RPMI8226 (cell line): ENCODE measurements at regions not wholly inside any gene's neighbourhood (a gene's known extent, or its start where the extent isn't known, plus 50 kb on each side); places are given as distances from the start of the nearest gene placed in this dataset.

Experiments
- DNase-seq: peaks from one replicate; pipeline ENCODE4 v3.0.0-alpha.2; 2015

DNA sequence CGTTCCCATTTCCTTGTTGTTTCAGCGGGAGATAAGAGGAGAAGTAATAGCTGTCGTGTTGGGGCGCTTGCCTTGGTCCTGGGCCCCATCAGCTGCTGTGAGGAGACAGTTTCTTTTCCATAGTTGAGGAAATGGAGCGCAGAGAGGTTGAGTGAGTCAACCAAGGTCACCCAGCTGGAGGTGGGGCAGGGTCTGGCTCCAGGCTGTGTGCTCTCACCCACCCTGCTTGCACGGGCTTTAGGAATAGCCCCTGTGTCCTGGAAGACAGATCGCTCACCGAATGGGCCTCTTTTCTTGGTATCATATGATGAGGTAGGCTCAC, 165.7 kb upstream of the RTL1 start:
- no peak for DNase-seq

DNA sequence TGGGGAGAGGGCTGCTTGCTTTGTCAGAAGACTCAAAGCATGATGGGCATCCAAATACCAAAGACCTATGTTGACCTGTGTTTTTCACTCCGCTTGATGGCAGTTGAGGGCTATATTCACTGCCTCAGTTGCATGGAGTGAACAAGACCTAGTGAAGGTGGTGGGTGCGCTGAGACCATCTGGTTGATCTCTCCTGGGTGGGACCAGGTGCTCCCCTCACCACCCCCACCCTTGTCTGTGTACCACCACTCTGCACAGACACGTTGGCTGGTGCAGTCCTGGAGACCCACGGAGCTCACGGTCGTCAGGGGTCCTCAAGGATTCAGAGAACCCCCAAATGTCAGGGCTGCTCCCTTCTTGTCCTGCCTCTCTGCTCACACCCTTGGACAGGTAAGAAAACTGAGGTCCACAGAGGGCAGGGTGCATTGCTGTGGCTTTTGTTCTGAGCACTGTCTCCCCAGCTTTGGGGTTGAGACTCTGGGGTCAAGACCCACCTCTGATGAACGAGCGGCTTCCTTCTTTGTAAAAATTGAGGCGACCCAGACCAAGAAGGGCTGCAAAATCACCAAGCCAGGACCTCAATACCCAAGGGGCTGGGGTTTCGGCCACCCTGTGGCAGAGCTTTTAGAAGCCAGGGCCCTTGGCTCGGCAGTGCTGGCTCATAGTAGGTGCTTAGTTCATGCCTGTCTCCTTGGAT, 166.3 kb upstream of the RTL1 start:
- no peak for DNase-seq

DNA sequence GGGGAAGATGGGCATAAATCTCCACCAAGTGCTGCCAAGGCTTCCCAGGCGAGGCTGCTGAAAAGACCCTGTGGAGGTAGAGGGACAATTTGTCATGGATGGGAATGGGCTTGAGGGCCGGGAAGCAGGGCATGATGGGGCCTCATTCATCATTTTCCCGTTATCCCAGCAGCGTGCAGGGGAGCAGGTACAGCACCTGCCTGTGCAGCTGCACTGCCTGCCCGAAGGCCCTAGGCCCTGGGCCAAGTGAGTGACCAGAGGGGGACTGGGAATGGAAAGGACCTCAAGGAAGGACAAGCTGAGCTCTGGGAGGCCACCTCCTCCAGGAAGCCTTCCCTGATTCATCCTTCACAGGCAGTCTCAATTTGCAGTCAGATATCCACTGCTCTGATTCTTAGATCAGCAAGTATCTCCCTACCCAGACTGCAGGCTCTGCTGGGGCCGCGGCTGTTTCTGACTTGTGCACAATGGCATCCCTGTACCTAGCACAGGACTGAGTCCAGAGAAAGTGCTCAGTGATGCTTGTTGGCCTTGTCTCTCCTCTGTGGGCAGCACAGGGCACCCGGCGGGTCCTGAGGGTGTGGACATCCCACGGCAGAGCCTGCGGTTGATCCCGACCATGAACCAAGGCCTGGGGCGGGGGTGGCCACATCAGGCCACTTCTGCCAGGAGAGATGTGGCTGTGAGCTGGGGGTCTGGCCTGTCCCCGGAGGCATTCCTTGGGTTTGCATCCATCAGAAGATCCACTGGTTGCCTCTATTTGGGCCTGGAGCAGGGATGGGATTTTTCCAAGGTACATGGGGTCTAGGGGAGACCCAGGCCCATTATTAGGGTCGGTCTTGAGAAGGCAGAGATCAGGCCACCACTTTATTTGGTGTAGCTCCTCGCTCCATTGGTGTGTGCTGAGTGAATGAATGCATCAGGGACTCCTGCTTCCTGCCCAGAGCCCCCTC, 167.3 kb upstream of the RTL1 start:
- no peak for DNase-seq

DNA sequence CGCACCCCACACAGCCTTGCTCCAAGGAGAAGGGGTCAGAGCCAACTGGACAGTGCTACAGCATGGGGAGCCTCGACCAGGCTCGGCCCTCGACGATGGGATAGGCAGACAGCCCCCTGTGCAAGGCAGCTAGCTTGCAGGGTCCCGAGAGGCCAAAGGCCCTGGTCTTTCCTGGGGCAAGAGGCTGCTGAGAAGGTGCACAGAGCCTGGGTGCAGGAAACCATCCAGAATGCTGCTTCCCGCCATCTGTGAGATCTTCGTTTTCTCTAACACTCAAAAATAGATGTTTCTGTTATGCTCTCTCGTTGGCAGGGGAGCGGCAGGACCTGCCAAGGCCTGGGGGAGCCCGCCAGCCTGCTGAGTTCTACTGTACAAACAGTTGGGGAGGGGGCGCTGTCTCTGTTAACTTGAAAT, 168.0 kb upstream of the RTL1 start:
- no peak for DNase-seq

DNA sequence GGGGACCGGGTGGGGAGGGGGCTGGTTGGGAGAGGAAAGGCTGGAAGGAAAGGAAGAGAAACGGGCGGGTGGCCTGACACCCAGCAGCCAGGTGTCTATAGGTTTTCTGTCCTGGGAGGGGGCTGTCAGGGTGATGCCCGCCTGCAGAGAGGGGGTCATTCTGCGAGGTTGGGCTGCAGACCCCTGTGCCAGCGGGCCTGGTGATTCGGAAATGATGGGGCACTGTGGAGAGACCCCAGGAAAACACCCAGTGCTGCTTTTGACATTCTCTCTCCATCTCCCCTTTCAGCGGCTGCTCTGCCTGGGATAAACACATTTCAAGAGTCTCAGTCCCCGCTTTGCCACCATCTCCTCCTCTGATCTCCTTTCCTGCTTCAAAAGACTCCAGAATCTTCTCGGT, 168.5 kb upstream of the RTL1 start:
- no peak for DNase-seq

DNA sequence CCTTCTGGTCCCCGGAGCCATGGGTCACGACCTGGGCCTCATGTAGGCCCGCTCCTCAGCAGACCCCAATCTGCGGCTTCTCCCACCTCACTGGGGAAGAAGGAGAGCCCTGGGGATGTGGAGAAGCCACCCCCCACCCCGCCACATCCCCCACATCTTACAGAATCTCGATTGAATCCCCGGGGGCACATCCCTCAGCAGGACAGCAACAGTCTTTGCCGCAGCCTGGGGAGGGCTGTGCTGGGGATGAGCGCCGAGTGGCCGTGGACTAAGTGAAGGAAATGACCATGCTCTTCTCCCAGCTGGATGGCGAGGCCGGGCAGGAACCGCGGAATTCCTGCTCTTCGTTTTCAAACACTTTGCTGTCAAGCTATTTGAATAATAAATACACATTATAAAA, 169.0 kb upstream of the RTL1 start:
- DNase-seq = no peak

DNA sequence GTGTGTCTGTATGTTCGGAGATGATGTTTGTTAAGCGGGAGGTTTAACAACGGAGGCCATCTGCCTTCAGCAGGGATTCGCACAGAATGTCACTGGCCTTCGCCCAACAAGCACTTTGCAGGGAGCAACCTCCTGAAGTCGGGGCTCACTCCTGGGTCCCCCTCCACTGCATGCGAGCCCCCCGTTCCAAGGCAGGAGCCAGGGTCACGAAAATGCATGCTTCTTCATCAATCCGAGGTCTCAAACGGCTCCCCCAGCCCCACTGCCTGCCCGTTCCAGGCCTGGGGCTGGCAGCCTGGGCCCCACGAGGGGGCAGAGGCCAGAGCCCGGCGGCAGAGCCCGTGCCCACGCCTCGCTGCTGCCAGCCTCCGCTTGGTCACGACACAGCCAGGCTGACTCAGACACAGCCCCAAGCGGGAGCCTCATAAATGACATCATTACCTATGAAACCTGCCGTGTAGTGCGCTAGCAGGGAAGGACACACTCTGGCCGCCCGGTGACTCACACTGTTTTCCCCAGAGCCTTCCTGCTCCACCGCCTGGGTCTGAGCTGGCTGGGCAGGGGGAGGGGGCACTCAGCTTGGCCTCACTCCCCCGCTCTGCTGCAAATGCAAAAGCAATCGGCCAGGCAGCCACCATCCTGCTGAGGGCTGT, 169.5 kb upstream of the RTL1 start:
- peak; percentile 45 for DNase-seq

DNA sequence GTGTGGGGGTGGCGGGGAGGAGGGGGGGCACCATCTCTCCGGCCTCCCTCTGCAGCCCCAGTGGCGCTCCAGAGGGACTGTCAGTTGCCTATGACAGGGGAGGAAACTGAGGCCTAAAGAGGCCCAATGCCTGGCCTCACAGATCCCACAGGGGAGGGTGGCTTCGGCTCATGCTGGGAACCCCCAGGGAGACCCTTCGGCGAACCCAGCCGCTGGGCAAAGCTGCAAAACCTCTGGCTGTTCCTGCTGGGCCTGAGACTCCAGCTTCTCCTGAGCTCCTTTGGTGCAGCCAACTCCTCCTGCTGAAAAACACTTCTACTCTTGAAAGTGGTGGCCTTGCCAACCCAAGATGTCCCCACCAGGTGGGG, 170.1 kb upstream of the RTL1 start:
- no peak for DNase-seq

DNA sequence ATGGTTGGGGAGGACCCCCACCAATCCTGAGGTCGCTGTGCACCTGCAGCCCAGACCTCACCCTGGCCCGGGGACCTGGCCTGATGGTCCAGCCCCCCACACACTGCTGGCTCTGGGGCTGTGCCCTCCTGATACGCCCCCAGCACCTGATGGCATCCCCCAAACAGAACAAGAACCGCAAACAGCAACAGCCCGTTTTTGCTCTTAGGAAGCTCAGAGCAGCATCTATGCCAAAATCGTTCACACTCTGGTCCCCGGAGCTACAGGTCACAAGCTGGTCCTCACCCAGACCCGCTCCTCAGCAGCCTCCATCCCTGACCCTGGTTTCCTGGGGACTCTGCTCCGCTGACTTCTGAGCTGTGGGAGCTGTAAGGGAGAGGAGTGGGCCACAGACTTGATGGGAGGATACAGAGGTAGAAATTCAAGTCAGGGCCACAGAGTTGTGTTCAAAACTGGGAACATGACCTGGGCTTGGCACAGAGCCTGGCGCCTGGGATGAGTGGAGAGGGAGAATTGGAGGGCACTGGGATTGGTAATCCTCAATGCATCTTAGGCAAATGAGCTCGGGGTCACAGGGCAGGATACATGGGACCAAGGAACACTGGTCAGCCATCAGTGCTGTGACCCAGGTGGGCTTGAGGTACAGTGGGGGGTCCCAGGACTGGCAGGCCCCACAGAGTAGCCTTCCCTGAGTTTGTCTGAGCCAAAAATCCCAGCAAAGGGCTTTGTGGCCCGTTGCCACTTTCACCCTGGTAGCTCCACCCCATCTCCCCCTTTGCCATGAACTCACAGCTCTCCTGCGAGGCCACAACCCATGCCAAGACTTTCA, 170.9 kb upstream of the RTL1 start:
- DNase-seq = no peak

DNA sequence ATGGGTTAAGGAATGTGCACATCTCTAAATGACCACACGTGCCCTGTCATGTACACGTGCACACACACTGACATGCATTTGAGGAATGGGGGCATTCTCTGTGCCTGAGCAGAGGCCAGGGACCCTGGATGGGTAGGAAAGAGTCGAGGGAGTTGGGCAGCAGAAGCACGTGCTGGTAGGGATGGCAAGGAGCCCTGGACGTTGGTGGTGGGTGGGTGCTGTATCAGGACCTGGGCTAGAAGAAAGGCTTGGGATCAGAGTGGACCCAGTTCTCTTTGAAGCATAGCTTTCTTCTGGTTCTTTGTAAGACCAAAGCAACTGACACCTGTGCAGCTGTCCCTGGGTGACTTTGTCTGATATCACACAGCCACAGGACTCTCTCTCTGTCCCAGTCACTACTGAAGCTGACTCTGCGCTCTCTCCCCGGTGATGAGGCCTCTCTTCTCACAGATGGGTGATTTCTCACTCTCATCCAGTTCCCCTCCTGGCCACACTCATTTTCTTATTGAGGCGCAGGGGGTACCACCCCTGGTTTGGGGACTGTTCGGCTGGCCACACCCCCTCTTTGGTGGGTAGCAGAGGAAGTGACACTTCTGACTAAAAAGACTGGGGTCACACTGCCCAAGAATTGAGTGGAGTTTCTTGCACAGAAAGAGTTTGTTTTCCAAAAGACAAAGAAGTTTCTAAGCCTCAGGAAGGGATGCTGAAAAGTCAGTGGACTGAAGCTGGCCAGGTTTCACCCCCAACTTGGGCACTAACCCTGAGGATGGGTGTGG, 171.7 kb upstream of the RTL1 start:
- DNase-seq = no peak

DNA sequence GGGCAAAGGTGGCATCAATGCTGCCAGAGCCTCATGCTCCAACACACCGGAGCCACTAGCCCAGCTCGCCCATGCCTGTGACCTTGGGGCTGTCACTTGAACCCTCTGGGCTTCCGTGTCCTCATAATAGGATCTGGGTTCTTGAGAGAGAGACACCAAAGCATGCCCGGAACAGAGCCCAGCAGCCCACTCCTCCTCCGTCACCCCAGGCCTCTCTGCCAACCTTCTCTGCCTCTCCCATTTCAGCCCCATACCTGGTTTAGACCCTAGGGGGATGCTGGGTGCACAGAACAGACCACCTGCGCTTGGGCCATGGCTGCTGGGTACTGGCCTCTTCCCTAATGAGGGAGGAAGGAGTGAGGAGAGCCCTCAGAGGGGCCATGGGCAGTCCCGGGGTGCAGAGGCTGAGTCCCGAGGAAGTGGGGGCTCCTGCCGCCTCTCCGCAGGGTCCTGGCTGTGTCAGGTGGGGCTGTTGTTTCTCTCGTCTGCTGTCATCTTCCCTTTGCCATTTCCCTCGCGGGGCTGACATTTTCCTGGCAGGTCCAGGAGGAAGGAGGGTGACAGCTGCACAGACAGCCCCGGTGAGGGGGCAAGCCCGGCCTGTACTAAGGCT, 172.4 kb upstream of the RTL1 start:
- no peak for DNase-seq

DNA sequence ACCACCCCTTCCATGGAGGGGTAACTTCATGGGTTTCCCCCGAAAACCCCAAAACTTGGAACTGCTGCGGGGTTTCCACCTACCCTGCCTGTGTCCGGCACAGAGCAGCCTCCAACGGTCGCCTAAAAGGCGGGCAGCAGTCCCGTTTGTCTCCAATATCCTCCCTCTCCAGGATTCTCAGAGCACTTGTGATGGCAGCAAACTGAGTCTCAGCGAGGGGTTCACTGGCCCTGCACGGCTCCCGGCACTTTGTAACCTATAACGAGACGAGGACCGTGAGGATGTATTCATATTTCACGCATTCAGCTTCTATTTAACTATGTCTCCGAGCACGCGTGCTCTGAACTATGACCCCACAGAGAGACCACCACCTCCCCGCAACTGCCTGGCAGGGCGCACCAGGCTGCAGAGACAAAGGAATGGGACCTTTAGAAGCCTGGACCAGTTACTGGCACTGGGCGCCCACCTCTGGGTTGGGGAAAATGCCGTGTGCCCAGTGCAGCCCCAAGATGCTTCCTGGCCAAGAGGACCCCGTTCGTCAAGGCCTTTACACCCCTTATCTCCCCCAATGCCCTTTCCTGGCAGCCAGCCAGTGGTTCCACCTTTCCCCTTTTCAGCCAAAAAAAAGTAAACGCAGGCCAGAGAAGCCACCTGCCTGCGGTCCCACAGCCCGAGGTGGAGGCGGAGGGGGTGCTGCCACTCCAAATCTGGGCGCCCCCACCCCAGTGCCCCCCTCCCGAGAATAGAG, 173.1 kb upstream of the RTL1 start:
- DNase-seq = no peak

DNA sequence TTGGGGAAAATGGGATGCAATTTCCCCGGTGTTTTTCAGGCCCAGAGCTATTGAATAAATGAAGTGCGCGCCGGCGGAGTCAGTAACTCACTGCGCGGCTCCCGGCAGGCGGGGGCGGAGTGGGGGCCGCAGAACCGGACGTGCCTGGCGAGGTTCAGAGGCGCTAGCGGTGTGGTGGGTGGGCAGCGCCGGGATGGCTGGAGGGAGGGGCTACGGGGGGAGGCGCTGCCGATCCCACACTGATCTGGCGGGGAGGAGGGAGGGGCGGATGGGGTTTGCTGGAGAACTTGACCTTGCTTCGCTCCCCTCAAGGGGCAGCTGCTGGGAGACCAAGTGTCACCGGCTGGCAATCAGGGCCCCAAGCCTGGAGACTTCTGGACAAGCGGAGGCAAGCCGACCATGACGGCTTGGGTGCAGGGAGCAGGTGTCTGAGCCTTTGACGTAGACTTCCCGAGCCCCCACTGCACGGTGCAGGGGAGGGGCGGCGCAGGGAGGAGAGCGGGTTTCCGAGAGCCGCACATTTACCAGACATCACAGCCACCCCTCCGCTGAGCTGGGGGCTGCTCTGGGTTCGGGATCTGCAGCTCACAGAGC, 174.1 kb upstream of the RTL1 start:
- DNase-seq = no peak

DNA sequence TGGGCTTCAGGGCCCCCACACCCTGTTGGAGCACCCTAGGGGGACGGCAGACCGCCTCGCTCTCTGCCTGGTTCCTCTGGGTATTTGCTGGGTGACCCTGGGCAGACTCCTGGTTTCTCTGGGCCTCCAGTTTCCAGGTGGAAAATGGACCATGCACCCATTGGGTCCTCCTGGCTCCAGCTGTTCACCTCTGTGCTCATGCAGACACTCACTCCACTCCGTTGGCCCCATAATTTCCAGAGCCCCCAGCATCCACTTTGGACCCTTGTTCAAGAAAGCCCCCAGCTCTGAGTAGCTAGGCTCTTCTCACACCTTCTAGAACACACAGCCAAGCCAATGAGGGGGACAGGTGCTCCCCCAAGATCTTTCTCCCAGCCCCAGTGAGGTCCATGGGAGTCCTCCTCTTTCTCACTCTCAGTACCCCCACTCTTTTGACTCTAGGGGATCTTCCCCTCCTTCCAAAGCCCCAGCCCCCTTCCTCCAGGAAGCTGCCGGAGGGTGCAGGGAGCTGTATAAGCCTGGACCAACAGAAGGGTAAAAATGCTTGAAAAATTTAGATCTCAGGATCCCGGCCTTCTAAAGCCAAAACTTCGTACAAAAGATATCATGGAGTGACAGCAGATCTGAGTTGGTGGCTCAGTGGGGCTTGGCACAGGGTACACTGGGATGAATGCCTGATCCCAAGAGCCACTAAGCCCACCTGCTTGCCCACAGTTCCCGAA, 174.8 kb upstream of the RTL1 start:
- DNase-seq = no peak

DNA sequence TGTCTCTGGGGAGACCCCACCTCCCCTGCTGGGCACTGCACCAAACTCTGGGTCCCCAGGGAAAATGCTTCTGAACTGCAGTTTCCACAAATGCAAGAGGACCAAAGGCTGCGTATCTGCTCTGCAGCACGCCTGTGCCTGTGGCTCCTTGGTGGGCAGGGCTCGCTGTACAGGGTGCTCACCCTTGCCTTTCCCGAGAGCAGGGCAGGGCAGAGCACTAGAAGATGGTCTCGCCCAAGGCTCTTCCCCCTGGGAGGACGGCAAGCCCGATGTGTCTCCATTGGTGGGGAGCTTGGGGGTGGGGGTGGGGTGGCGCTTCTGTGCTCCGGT, 175.3 kb upstream of the RTL1 start:
- no peak for DNase-seq

DNA sequence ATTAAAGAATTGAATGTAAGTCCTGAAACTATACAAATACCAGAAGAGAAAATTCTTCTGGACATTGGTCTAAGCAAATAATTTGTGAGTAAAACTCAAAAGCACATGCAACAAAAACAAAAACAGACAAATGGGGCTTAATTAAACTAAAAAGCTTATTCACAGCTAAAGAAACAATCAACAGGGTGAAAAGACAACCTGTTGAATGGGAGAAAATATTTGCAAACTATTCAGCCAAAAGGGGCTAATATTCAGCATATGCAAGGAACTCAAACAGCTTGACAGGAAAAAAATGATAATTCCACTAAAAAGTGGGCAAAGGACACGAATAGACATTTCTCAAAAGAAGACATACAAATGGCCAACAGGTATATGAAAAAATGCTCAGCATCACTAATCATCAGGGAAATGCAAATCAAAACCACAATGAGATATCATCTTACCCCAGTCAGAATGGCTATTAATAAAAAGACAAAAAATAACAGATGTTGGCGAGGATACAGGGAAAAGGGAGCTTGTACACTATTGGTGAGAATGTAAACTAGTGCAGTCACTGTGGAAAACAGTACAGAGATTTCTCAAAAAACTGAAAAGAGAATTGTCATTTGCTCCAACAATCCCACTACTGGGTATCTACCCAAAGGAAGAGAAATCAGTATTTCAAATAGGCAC, 177.5 kb upstream of the RTL1 start:
- no peak for DNase-seq

DNA sequence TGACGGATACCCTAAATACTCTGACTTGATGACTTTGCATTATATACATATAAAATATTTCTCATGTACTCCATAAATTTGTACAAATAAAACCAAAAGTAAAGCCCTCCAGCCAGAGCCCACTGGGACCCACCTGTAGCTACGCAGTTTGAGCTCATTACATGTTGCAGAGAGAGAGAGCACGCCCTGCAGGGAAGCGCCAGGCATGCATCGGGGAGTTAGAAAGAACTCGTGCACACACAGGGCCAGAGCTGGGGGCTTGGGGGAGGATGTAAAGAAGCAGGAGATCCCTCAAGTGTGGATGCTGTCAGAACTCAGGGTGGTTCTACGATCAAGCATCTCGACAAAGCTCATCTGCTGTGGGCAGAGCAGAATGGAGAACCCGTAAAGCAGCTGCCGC, 178.5 kb upstream of the RTL1 start:
- no peak for DNase-seq

DNA sequence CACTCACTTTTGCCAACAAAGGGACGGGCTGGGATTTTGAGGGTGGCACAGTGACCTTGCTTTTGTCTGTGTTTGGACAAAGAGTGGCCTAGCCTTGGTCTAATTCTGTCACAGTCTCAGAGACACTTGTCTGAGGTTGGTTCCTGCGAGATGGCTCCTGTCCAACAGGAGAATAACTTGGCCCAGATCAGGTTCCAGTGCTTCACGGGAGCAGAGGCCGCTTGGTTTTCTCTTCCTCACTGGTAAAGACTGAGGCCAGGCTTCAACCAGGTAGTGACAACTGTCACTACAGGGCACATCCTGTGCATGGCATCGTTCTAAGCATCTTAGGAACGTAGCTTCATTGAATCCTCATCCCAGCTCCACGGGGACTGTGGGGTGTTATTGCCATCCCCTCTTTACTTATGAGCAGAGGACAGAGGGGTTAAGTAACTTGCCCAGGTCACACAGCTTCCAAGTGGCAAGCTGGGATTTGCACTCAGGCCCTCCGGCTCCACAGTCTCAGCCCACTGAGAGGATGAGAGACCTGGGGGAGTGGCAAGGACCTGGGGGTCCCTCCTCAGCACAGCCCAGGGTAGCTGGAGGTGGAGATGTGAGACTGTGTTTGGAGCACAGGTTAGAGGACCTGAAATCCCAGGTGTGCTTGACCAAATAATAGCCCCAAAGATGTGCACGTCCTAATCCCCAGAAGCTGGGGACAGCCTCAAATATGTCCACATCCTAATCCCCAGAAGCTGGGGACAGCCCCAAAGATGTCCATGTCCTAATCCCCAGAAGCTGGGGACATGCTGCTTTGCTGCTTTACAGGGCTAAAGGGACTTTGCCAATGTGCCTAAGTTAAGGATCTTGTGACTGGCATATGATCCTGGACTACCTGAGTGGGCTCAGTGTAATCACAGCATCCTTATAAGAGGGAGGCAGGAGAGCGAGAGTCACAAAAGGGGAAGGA, 179.2 kb upstream of the RTL1 start:
- no peak for DNase-seq
